Anterior cingulate cortex (tissue), 58 donors: ENCODE measurements at regions not wholly inside any gene's neighbourhood (a gene's known extent, or its start where the extent isn't known, plus 50 kb on each side); places are given as distances from the start of the nearest gene placed in this dataset.
"Not testable (repeated sequence)": the region's sequence is repeated elsewhere in the genome, so short reads cannot be mapped to it uniquely, and the experiment has no call there.

Source experiments
- DNase-seq, 58 donors: peaks; one replicate each; lab custom pipeline; 2025; lab: John Stamatoyannopoulos, UW

- not testable (repeated sequence) for DNase-seq
Measured at GRCh38 chr1:91207691-91208090, 185.9 kb upstream of the ZNF644 start.

GRCh38 chr1:91204150-91204549 lies 182.3 kb upstream of the ZNF644 start:
- DNase-seq = not testable (repeated sequence)

- no peak for DNase-seq
Measured at GRCh38 chr1:91201694-91202093, 179.9 kb upstream of the ZNF644 start.

GRCh38 chr1:91201176-91201575 lies 179.3 kb upstream of the ZNF644 start:
- no peak for DNase-seq

- DNase-seq = no peak
Measured at GRCh38 chr1:91200675-91201074, 178.8 kb upstream of the ZNF644 start.

GRCh38 chr1:91199988-91200387 lies 178.2 kb upstream of the ZNF644 start:
- no peak for DNase-seq

- no peak for DNase-seq
Measured at GRCh38 chr1:91190996-91191395, 169.2 kb upstream of the ZNF644 start.

- DNase-seq = no peak
Measured at GRCh38 chr1:91189096-91189495, 167.3 kb upstream of the ZNF644 start.

GRCh38 chr1:91182807-91183206 lies 161.0 kb upstream of the ZNF644 start:
- DNase-seq = not testable (repeated sequence)

GRCh38 chr1:91176250-91176649 lies 154.4 kb upstream of the ZNF644 start:
- no peak for DNase-seq

- DNase-seq = no peak
Measured at GRCh38 chr1:91174734-91175133, 152.9 kb upstream of the ZNF644 start.

- DNase-seq = no peak
Measured at GRCh38 chr1:91173346-91173890, 151.6 kb upstream of the ZNF644 start.

- no peak for DNase-seq
Measured at GRCh38 chr1:91172541-91172940, 150.7 kb upstream of the ZNF644 start.

- no peak for DNase-seq
Measured at GRCh38 chr1:91171898-91172297, 150.1 kb upstream of the ZNF644 start.

GRCh38 chr1:91170571-91170970 lies 148.7 kb upstream of the ZNF644 start:
- no peak for DNase-seq

- peak in 39 of 58 donors; percentile 2 to 65 (median 18) for DNase-seq
Measured at GRCh38 chr1:91166106-91166712, 144.4 kb upstream of the ZNF644 start.

GRCh38 chr1:91165033-91165654 lies 143.3 kb upstream of the ZNF644 start:
- DNase-seq = peak in 56 of 58 donors; percentile 7 to 89 (median 56)

GRCh38 chr1:91162613-91163012 lies 140.8 kb upstream of the ZNF644 start:
- no peak for DNase-seq

- no peak for DNase-seq
Measured at GRCh38 chr1:91161749-91162148, 139.9 kb upstream of the ZNF644 start.

- no peak for DNase-seq
Measured at GRCh38 chr1:91161166-91161565, 139.3 kb upstream of the ZNF644 start.

GRCh38 chr1:91160363-91161075 lies 138.7 kb upstream of the ZNF644 start:
- DNase-seq = no peak

GRCh38 chr1:91153341-91153740 lies 131.5 kb upstream of the ZNF644 start:
- DNase-seq = no peak
